Islet of Langerhans (tissue), 1 donor: ENCODE measurements at regions not wholly inside any gene's neighbourhood (a gene's known extent, or its start where the extent isn't known, plus 50 kb on each side); places are given as distances from the start of the nearest gene placed in this dataset.
A peak's percentile ranks its signal among the peaks of the same experiment; 100 is the strongest.

Source experiments
- FAIRE-seq: peaks from one replicate; lab custom pipeline; 2011; peaks lifted over from hg19 to GRCh38; lab: Jason Lieb, UNC

DNA sequence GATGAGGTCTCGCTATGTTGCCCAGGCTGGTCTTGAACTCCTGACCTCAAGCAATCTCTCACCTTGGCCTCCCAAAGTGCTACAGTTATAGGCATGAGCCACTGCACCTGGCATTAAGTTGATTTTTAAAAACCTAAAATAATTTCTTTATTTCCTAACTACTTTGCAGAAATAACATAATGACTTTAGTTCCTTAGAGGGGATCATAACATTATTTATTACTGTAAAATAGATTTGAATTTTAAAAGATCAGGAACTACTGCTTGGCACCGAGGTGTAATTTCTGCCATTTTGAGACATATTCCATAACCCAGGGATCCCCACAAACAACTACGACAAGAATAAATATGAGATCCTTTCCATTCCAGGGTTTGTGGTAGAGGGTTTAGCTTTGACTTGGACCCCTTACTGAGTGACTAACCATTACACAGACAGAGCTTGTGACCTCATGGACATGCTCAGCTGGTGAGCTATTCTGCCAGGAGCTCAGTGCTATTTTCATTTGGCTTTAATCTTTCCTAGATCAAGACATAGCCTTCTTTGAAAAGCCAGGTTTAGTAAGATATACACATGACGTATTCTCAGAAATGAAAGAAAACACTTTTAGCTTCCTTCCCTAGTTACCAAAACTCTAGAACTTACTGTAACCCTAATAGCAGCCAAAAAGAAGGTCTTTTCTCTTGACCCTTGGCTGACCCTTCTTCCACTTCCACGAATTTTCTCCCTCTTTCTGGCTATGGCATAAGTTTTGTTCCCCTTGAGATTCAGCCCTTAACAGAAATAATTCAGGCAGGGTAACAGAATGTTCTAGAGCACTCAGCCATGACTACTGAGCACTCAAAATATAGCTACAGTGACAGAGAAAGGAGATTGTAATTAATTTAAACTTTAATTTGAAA, 75.1 kb upstream of the NUDT4 start:
- FAIRE-seq, result no peak

GRCh38 chr12:93306636-93307035, 71.1 kb upstream of the NUDT4 start:
- no peak for FAIRE-seq

DNA sequence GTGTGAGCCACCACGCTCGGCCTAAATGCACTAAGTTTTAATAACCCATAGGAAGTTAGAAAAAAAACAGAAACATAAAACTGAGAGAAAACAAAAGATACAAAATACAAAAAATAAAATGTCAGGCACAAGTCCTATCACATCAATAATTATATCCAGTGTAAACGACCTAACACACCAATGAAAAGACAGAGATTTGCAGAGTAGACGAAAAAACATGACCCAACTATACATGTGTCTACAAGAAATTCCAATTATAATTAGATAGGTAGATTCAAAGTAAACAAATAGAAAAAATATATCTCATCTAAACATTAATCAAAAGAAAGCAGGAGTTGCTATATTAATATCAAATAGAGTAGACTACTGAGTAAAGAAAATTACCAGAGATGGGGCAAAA, 69.4 kb upstream of the NUDT4 start:
- FAIRE-seq, result no peak

GRCh38 chr12:93311827-93312226, 65.9 kb upstream of the NUDT4 start:
- FAIRE-seq, result no peak

GRCh38 chr12:93314177-93314497, 63.6 kb upstream of the NUDT4 start:
- FAIRE-seq, result no peak

DNA sequence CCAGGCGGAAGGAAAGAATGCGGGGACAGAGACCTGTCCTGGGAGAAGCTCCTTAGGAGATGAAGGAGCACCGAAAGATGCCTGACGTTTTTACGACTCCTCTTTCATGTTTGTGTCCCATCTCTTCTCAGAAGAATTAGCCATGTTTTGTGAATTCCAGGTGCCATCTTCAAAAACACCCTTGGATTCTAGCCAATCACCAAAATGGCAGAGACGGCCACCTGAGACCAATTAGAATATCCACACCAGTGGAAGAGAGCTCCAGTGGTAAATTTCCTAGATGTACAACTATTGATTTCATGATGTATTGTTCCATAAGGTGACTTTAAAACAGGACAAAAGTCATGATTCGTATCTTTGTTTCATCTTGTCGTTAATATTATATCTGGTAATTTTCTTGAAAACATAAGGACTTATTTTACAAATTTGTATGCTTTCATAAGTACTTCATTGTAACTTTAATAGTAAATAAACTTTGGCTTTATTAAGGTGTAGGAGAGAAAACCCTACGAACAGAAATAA, 62.3 kb upstream of the NUDT4 start:
- FAIRE-seq, result no peak

DNA sequence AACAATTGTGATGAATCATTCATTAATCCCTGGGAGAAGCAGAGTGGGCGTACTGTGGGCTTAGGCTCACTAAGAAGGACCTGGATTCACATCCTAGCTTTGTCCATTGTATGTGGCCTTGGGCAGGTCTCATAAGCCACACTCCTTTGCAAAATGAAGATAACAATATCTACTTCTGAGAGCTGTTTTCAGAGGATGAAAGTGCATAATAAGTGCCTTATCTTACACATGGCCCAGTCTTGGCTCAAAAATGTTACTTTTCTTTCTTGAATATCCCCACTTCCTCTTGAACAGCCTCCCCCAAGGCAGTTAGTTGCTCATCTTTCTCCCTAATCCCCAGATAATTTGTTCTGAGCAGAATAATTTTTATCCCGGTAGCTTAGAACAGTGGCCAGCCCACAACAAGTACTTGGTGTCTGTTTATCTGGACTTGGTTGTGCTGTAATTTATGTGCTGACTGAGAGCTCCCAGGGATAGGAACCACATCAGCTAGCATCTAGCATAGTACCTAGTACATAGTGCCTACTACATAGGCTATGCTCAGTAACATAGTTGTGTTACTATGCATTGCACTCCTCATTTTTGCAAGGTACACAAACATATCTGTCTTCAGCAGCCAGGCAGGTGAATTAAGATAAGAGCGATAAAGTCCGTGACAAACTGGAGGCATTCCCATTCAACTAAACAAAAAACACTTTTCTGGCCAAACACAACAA, 61.7 kb upstream of the NUDT4 start:
- no peak for FAIRE-seq

DNA sequence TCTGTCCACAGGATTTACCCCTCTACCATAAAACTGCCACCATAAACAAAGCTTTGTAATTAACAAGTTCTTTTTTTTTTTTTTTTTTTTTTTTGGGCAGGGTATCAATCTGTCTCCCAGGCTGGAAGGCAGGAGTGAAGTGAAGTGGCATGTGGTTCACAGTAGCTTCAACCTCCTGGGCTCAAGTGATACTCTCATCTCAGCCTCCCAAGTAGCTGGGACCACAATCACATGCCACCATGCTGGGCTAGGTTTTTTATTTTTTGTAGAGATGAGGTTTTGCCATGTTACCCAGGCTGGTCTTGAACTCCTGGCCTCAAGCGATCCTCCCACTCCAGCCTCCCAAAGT, 61.1 kb upstream of the NUDT4 start:
- FAIRE-seq, result no peak

- FAIRE-seq, result no peak
Measured at GRCh38 chr12:93317227-93317626, 60.5 kb upstream of the NUDT4 start.

GRCh38 chr12:93318720-93319522, 58.8 kb upstream of the NUDT4 start:
- peak; percentile 82 for FAIRE-seq

DNA sequence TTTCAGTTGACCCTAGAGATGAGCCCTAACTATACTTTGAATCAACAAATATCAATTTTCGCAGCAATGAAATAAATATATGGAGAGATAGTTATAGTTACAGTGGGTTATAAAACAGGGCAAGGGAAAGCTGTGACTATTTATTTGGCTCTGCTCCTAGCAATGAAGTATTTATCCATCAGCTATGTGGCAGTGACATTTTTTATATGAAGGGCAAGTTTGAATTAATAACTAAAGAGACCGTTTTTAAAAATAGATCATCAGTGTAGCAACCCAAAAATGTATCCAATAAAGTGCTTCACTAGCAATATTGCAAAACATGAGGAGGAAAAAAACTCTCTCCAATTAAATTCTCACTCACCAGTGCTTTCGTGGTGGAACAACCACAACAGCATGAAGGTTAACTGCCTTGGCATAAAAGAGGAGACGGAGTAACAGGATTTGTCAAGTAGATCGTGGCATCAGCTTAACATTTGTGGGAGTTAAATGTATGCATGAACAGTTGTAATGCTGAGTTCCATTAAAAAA, 58.1 kb upstream of the NUDT4 start:
- FAIRE-seq, result no peak

DNA sequence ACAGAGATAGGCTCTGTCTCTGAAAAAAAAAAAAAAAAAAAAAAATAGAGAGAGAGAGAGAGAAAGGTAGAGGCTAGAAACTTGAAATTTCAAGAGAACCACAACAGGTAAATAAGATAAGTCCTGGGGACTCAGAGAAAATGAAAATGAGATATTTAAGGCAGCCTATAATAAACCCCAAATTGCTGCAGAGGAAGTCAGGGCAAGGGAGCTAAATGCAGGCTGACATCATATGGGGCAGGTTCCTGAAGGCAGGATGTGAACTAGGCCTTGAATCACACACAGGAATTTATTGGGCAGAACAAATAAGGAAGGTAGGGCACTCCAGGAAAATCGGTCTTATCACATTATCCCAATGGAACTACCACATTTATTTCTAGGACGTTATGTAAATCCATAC, 54.9 kb upstream of the NUDT4 start:
- no peak for FAIRE-seq

DNA sequence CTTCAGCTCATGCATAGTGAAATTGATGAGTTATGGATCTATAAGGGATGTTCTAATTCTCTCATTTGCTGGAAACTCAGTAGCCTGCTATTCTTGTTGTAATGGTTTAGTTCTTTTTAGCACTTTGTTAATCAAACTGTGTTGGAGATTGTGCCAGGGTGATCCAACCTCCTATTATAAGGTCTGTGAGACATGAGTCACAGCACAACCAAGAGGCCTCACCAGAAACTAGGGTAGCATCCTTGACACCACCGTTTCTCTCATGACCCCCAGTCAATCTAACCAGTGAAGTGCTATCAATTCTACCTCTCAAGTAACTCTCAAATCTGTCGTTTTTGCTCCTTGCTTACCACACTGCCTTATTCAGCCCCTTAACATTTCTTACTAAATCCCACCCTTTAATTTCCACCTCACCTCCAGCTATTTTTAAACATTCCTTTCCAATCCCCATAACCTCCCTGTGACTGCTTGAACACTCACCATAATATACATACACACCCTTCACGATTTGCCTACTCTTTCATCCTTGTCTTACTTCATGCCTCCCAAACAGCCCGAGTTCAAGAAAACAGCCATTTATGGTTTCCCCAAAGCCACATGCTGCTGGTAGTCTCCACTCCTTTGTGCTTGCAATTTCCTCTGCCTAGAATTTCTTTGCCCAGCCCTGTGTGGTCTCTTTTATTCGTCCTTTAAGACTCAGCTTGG, 53.9 kb upstream of the NUDT4 start:
- no peak for FAIRE-seq

DNA sequence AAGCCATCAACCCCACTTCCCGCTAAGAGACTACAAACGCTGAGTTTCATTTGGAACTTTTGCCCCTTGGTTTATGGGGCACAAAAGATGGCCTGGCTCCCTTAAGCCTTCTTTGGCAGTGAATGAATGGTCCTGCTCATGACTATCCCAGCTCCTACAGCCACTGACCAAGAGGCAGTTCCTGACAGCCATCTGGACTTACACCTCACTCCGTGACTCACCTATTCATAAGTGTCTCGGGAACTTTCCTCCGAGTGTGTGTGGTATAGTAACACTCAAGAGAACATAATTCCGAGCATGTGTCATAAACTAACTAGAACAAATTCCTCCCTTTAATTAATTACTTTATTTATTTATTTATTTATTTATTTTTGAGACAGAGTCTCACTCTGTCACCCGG, 51.9 kb upstream of the NUDT4 start:
- FAIRE-seq, result no peak
